ENCODE measurements at regions not wholly inside any gene's neighbourhood (a gene's known extent, or its start where the extent isn't known, plus 50 kb on each side); places are given as distances from the start of the nearest gene placed in this dataset.

DNA sequence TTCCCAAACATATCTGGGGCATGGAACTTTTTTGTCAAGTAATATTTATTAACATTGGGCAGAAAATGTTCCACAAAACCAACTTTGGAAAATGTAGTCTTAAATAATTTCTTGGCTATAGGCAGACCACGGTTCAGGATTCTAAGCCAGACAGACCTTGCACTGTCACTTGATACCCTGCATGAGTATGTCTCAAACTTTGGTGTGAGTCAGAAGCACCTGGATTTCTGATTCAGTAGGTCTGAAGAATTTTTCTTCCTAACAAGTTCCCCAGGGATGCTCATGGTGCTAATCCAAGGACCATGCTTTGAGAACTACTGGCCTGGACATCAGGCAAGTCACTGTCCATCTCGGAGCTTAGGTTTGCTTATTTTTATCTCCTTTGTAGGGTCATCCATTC is 562.0 kb downstream of the PLPP3 start:
- no peak for DNase-seq

GRCh38 chr1:56003846-56004245 is 575.5 kb downstream of the PLPP3 start:
- DNase-seq = no peak

- no peak for DNase-seq
Measured at GRCh38 chr1:56002231-56002630, 577.1 kb downstream of the PLPP3 start.

DNA sequence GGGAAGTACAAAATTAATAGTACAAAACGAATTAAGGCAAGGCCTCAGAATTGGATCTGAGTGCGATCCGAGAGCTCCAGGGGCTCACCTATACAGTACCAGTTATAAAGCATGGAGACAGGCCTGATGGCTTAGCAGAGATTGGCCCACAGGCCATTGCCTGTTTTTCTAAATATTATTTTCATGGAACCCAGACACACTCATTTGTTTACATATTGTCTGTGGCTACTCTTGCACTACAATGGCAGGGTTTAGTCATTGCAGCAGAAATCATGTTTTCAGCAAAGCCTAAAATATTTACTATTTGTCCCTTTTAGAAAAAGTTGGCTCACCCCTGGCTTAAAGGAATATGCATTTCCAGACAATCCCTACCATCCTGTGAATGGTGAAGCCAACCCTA is 578.9 kb downstream of the PLPP3 start:
- DNase-seq = no peak

DNA sequence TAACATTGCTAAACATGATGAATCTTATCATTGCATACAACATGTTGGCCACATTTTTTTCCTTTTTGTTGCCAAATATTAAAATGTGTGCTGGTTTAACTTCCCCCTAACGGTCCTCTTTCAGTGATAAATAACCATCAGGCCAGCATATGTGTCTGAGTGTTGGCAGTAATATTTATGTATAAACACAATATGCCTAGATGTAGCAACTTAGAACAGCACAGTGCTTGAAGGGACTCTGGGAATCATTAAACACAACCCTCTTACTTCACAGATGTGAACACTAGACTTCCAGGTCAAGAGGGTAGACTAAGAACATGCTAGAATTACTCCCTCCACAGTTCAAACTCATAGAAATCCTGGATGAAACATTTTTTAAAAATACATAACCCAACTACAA is 581.8 kb downstream of the PLPP3 start:
- DNase-seq = no peak

DNA sequence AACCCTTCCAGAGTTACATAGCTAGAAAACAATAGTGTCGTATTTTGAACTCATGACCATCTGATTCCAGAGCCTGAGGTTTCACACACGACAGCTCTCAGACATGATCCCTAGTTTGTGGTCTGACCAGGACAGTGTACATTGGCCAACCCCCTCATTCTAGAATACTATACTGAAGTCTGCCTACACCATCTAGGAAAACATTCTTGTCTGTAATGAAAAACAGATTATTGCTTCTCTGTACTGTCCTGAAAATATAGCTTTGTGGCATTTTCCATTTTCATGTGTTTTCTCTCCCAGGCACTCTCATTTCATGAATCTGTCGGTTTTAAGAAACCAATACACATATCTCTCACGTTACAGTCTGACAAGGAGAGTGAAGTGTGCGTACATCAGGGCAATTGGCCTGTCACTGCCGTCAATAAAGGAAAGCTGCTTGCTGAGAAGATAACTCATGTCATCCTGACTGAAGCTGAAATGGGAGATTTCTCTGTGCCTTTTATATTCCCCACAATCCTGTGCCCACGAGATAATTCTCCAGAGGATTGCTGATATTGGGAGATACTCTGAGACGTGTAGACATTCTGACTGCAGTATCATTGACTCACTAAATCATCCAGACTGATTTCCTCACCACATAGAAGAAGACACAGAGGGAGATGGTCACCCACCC is 585.6 kb downstream of the PLPP3 start:
- DNase-seq = no peak

DNA sequence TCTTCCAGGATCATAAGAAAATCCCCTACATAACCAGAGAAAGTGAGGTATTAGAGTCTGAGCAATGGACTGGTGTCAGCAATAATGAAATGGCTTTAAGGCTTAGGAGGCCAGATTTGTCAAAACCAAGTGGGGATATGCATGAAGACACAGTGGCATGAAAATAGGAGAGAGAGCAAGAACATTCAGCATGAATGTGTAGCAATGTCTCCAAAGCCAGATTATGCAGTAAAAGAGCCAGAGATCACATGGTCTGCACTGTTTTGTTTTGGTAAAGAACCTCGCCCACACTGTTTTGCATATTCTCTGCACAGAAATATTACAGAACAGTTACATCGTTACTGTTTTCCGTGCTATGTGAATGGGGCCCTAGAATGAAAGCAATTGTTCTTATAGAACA is 589.4 kb downstream of the PLPP3 start:
- DNase-seq = no peak

GRCh38 chr1:55988963-55989452 is 590.4 kb downstream of the PLPP3 start:
- DNase-seq = no peak

GRCh38 chr1:55987491-55988249 is 591.7 kb downstream of the PLPP3 start:
- DNase-seq = no peak

- no peak for DNase-seq
Measured at GRCh38 chr1:55986003-55986402, 593.4 kb downstream of the PLPP3 start.

DNA sequence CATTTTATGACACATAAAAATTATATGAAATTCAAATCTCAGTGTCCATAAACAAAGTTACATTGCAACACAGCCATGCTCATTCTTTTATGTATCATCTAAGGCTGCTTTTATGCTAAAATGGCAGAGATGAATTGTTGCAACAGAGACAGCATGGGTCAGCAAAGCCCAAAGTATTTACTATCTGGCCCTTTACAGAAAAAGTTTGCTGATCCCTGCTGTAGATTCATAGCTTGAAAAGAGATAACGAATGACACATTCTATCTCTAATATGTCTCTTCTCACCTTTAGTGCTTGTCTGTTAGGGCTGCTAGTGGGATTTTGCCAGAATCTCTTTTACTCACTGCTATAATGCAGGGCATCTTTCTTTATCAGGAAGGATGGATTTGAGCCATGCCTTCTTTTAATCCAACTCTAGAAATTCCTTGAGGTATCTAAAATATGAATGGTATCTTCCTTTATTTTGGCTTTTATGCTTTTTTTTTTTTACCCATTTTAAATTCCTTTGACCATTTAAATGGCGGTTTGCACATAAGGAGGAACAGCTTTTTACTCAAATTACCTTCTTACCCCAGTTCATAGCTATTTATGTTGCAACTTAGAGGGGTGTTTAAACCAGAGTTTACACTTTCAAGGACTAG is 598.2 kb downstream of the PLPP3 start:
- no peak for DNase-seq

DNA sequence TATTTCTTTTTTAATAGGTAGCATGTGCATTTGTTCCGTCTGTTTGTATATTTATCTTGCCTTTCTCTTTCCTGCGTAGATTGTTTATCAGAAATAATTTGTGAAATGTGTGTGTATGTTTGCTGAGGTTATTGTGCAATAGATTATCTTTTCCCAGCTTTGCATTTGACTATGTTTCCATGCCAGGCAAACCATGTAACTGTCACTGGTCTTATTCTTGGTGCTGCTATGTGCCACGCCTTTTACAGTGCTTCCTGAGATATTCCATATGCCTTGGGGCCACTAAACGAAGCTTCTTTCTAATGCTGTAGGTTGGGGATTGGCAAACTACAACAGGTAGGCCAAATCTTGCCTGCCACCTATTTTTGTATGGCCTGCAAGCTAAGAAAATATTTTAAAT is 598.8 kb downstream of the PLPP3 start:
- DNase-seq = no peak

DNA sequence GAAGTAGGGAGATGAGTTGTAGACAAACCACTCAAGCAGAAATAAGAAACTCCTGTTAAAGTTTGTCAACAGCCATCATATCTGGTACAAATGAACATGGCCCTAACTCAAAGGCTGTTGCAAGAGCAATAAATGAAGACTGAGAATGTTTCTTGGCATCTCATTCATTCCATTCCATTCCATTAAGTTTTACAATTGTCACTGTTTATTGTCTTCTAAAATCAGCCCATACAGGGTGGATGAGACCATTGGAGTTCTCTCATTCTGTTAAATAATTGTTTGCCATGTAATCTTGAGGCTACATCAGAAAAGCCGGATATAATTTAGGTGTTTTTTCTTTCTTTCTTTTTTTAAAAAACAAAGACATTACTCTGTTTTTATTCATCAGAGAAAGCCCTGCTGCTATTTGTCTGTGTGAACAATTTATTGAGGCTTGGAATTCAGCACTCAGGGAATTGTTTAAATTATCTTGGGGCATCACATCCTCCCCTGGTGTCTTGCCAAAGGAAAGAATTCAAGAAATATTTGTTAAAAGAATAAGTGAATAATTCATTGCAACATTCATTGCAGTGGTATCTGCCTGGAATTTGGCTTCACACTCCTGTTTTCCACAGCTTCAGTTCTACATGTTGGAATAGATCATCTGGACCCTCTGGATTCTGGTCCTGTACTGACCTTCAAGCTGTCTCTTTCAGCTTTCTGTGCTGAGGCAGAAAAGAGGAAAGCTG is 604.5 kb downstream of the PLPP3 start:
- DNase-seq = no peak

- DNase-seq = no peak
Measured at GRCh38 chr1:55970526-55971110, 608.7 kb downstream of the PLPP3 start.

GRCh38 chr1:55969322-55969721 is 610.0 kb downstream of the PLPP3 start:
- DNase-seq = no peak

GRCh38 chr1:55968661-55969060 is 610.7 kb downstream of the PLPP3 start:
- no peak for DNase-seq

DNA sequence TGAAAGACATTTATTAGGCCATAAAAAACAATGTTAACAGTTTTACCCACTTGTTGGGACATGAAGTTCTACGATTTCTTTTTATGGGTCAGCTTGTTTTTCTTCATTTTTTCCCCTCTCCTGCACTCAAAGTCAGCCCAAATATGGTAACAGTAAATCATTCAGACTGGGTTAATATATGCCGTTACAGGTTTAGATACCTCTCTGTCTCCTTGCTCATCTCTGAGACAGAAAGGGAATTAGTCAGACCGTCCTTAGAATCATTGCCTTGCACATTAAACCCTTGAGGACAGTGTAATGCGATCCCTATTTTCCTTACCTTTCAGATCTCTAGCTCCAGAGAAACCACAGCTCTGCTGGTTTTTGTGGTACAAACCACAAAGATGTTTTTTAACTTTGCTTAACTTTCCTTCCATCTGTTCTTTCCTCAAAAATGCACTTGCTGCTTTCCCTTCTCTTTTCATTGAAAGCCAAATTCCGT is 613.3 kb downstream of the PLPP3 start:
- DNase-seq = no peak

- no peak for DNase-seq
Measured at GRCh38 chr1:55962472-55962871, 616.9 kb downstream of the PLPP3 start.

DNA sequence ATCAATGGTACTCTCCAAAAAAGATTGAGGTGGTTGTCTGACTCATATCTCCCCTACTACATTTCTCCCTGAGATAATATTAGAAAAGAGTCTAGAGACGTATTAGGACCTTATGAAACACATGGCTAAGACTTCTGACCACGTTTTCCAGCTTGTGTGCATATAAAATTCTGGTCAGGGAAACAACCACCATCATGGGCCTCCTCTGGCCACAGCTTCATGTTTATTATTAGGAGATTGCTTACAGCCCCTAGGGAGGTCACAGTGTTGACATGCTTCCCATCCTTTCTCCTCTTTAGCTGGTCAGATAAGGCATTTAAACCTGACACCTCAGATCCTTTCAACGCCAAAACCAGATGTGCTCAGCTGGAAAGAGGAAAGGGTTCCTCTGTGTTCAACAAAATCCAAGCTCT is 620.2 kb downstream of the PLPP3 start:
- no peak for DNase-seq

- DNase-seq = no peak
Measured at GRCh38 chr1:55958498-55958897, 620.9 kb downstream of the PLPP3 start.

- no peak for DNase-seq
Measured at GRCh38 chr1:55957276-55957675, 622.1 kb downstream of the PLPP3 start.

DNA sequence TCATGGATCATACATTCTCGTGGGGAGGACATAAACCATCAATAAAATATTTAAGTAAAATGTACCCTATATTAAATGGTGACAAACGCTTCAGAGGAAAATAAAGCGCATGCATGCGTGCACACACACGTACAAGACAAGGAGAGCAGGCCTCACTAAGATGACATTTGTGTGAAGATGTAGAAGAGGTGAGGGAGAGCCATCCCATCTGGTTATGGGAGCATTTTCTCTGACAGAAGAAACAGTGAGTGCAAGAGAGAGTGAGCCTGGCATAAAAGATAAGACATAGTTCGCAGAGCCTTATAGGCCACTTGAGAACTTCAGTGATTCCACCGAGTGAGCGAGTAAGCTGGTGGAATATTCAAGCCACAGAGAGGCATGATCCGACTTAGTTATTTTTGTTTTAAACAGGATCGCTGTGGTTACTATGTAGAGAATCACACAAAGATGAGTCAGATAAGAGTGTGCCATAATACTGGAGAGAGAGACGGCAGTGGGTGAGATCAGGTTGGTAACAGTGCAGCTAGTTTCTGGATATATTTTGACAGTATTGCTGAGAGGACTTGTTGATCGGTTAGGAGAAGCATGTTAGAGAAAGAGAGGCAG is 624.2 kb downstream of the PLPP3 start:
- DNase-seq = no peak
